ENCODE measurements at regions not wholly inside any gene's neighbourhood (a gene's known extent, or its start where the extent isn't known, plus 50 kb on each side); places are given as distances from the start of the nearest gene placed in this dataset.

- DNase-seq: no peak
- Mint-ChIP-seq H3K27me3 (ENCODE audit: insufficient read depth) (no peaks in the 10 kb centered on the region), H3K4me1 (ENCODE audit: low read depth) (no peaks in the 10 kb centered on the region), H3K9me3 (peaks cover 47% of the 10 kb centered on the region), H3K36me3 (ENCODE audit: low read depth) (no peaks in the 10 kb centered on the region), H3K4me3 (no peak overlapping the region), H3K27ac (no peak overlapping the region)
- TF ChIP-seq, protein P1, sequence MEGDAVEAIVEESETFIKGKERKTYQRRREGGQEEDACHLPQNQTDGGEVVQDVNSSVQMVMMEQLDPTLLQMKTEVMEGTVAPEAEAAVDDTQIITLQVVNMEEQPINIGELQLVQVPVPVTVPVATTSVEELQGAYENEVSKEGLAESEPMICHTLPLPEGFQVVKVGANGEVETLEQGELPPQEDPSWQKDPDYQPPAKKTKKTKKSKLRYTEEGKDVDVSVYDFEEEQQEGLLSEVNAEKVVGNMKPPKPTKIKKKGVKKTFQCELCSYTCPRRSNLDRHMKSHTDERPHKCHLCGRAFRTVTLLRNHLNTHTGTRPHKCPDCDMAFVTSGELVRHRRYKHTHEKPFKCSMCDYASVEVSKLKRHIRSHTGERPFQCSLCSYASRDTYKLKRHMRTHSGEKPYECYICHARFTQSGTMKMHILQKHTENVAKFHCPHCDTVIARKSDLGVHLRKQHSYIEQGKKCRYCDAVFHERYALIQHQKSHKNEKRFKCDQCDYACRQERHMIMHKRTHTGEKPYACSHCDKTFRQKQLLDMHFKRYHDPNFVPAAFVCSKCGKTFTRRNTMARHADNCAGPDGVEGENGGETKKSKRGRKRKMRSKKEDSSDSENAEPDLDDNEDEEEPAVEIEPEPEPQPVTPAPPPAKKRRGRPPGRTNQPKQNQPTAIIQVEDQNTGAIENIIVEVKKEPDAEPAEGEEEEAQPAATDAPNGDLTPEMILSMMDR (IDR thresholded peaks at IDR 0.05): no peak
Measured at GRCh38 chr20:40497899-40498691, 190.9 kb downstream of the MAFB start.

GRCh38 chr20:40495956-40496355 is 193.1 kb downstream of the MAFB start:
- no peaks in the 10 kb centered on the region for H3K36me3 Mint-ChIP-seq (ENCODE audit: low read depth)
- no peaks in the 10 kb centered on the region; the same call in none of the 2 replicates for H3K27me3 Mint-ChIP-seq (ENCODE audit: insufficient read depth)
- no peak overlapping the region for H3K27ac Mint-ChIP-seq
- no peak for DNase-seq
- TF ChIP-seq, protein P1 (IDR thresholded peaks at IDR 0.05): no peak
- H3K4me3 Mint-ChIP-seq: no peak overlapping the region
- H3K9me3 Mint-ChIP-seq: peaks cover 54% of the 10 kb centered on the region
- H3K4me1 Mint-ChIP-seq (ENCODE audit: low read depth): no peaks in the 10 kb centered on the region

- Mint-ChIP-seq H3K4me1 (ENCODE audit: low read depth) (no peaks in the 10 kb centered on the region), H3K9me3 (peaks cover 49% of the 10 kb centered on the region)
Measured at GRCh38 chr20:40494248-40494647, 194.8 kb downstream of the MAFB start.

DNA sequence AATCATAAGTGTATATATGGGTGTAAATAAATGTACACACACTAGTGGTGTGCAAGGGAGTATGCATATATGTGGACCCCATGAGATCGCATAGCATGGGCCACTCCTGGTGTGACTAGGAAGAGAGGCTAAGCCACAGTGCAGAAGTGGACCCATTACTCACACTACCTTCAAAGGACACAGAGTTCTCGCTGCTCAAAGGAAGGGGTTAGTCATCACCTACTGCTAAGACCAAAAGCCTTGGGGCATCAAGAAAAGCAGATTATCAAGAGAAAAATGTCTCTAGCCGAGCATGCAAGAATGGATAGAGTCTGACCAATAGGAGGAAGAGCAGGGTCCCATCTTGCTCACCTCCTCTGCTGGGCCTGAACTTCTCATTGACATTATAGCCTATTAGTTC is 195.5 kb downstream of the MAFB start:
- TF ChIP-seq, protein P1 (IDR thresholded peaks at IDR 0.05): no peak
- Mint-ChIP-seq H3K36me3 (ENCODE audit: low read depth) (no peaks in the 10 kb centered on the region), H3K4me1 (ENCODE audit: low read depth) (no peaks in the 10 kb centered on the region), H3K4me3 (no peak overlapping the region), H3K27ac (no peak overlapping the region), H3K27me3 (ENCODE audit: insufficient read depth) (no peaks in the 10 kb centered on the region; the same call in none of the 2 replicates), H3K9me3 (peaks cover 47% of the 10 kb centered on the region)
- DNase-seq: no peak

More at GRCh38 chr20:40494248-40494647, 194.8 kb downstream of the MAFB start:
- H3K36me3 Mint-ChIP-seq (ENCODE audit: low read depth): no peaks in the 10 kb centered on the region
- no peak overlapping the region for H3K4me3 Mint-ChIP-seq
- no peak overlapping the region for H3K27ac Mint-ChIP-seq
- DNase-seq: no peak
- no peaks in the 10 kb centered on the region; the same call in none of the 2 replicates for H3K27me3 Mint-ChIP-seq (ENCODE audit: insufficient read depth)
- TF ChIP-seq, protein P1 (IDR thresholded peaks at IDR 0.05): no peak

DNA sequence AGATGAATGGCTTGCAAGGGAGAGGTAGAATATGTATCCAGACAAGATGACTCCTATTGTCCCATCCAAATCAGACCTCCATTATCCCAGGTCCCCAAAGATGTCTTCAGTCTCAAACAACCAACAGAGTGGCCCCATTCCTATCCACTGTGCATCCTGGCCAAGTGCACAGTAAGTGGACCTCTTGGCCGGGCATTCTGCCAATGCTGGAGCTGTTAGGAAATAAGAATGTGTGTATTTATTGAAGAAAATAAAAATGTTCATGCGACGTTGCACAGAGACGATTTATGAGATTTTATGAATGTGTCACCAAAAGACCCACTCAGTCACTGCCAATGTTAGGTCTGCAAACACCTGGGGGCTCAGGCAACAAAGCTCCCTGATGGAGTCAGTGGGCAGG is 196.0 kb downstream of the MAFB start:
- Mint-ChIP-seq H3K4me1 (ENCODE audit: low read depth) (no peaks in the 10 kb centered on the region), H3K27ac (no peak overlapping the region), H3K4me3 (no peak overlapping the region), H3K9me3 (peaks cover 45% of the 10 kb centered on the region), H3K36me3 (ENCODE audit: low read depth) (no peaks in the 10 kb centered on the region), H3K27me3 (ENCODE audit: insufficient read depth) (no peaks in the 10 kb centered on the region; the same call in none of the 2 replicates)
- DNase-seq: no peak
- TF ChIP-seq, protein P1 (IDR thresholded peaks at IDR 0.05): no peak
